ENCODE measurements at regions not wholly inside any gene's neighbourhood (a gene's known extent, or its start where the extent isn't known, plus 50 kb on each side); places are given as distances from the start of the nearest gene placed in this dataset.

- Histone ChIP-seq H3K36me3 (no peaks in the 10 kb centered on the region), H3K4me1 (no peaks in the 10 kb centered on the region), H3K9me3 (no peaks in the 10 kb centered on the region), H3K4me3 (no peak overlapping the region), H3K27me3 (no peaks in the 10 kb centered on the region), H3K27ac (no peak overlapping the region)
- TF ChIP-seq CTCF (IDR thresholded peaks at IDR 0.05) (no peak), POLR2AphosphoS5 (IDR thresholded peaks at IDR 0.05; ENCODE audit: insufficient read depth in 1 of 2, low read depth in 1 of 2) (no peak), POLR2A (IDR thresholded peaks at IDR 0.05) (no peak)
- intact Hi-C loops (cut with DNase I): no loop called here
- DNase-seq (ENCODE audit: extremely low spot score in 2 of 2): no peak
Measured at GRCh38 chr7:114765331-114766040, 156.4 kb upstream of the MDFIC start.

- Histone ChIP-seq H3K36me3 (no peaks in the 10 kb centered on the region), H3K4me1 (no peaks in the 10 kb centered on the region), H3K27me3 (no peaks in the 10 kb centered on the region), H3K27ac (no peak overlapping the region), H3K4me3 (no peak overlapping the region), H3K9me3 (no peaks in the 10 kb centered on the region)
- intact Hi-C loops (cut with DNase I): no loop called here
- DNase-seq (ENCODE audit: extremely low spot score in 2 of 2): no peak
- no peak for TF ChIP-seq CTCF (IDR thresholded peaks at IDR 0.05)
- TF ChIP-seq POLR2A (IDR thresholded peaks at IDR 0.05): no peak
- TF ChIP-seq POLR2AphosphoS5 (IDR thresholded peaks at IDR 0.05; ENCODE audit: insufficient read depth in 1 of 2, low read depth in 1 of 2): no peak
Measured at GRCh38 chr7:114766041-114766356, 155.9 kb upstream of the MDFIC start.

GRCh38 chr7:114777288-114777687, 144.6 kb upstream of the MDFIC start:
- TF ChIP-seq POLR2A (IDR thresholded peaks at IDR 0.05): no peak
- TF ChIP-seq CTCF (IDR thresholded peaks at IDR 0.05): no peak
- no peak for TF ChIP-seq POLR2AphosphoS5 (IDR thresholded peaks at IDR 0.05; ENCODE audit: insufficient read depth in 1 of 2, low read depth in 1 of 2)
- H3K36me3 ChIP-seq: no peaks in the 10 kb centered on the region
- H3K4me3 ChIP-seq: no peak overlapping the region
- intact Hi-C loops (cut with DNase I): no loop called here
- no peak overlapping the region for H3K27ac ChIP-seq
- DNase-seq (ENCODE audit: extremely low spot score in 2 of 2): no peak
- no peaks in the 10 kb centered on the region for H3K4me1 ChIP-seq
- H3K27me3 ChIP-seq: no peaks in the 10 kb centered on the region
- no peaks in the 10 kb centered on the region for H3K9me3 ChIP-seq

GRCh38 chr7:114783508-114783907, 138.4 kb upstream of the MDFIC start:
- no peak overlapping the region for H3K4me3 ChIP-seq
- H3K36me3 ChIP-seq: no peaks in the 10 kb centered on the region
- no peak overlapping the region for H3K27ac ChIP-seq
- H3K27me3 ChIP-seq: no peaks in the 10 kb centered on the region
- no peak for TF ChIP-seq POLR2A (IDR thresholded peaks at IDR 0.05)
- TF ChIP-seq POLR2AphosphoS5 (IDR thresholded peaks at IDR 0.05; ENCODE audit: insufficient read depth in 1 of 2, low read depth in 1 of 2): no peak
- no peak for TF ChIP-seq CTCF (IDR thresholded peaks at IDR 0.05)
- no peak for DNase-seq (ENCODE audit: extremely low spot score in 2 of 2)
- intact Hi-C loops (cut with DNase I): no loop called here
- no peaks in the 10 kb centered on the region for H3K4me1 ChIP-seq
- H3K9me3 ChIP-seq: no peaks in the 10 kb centered on the region

GRCh38 chr7:114784177-114784576, 137.7 kb upstream of the MDFIC start:
- H3K36me3 ChIP-seq: no peaks in the 10 kb centered on the region
- TF ChIP-seq POLR2AphosphoS5 (IDR thresholded peaks at IDR 0.05; ENCODE audit: insufficient read depth in 1 of 2, low read depth in 1 of 2) (no peak), CTCF (IDR thresholded peaks at IDR 0.05) (no peak)
- no peaks in the 10 kb centered on the region for H3K27me3 ChIP-seq
- H3K9me3 ChIP-seq: no peaks in the 10 kb centered on the region
- no peak overlapping the region for H3K27ac ChIP-seq
- DNase-seq (ENCODE audit: extremely low spot score in 2 of 2): no peak
- H3K4me3 ChIP-seq: no peak overlapping the region
- no peaks in the 10 kb centered on the region for H3K4me1 ChIP-seq
- intact Hi-C loops (cut with DNase I): no loop called here

Measured in vagina (tissue), 2 donors.